ENCODE measurements at regions not wholly inside any gene's neighbourhood (a gene's known extent, or its start where the extent isn't known, plus 50 kb on each side); places are given as distances from the start of the nearest gene placed in this dataset.

DNA sequence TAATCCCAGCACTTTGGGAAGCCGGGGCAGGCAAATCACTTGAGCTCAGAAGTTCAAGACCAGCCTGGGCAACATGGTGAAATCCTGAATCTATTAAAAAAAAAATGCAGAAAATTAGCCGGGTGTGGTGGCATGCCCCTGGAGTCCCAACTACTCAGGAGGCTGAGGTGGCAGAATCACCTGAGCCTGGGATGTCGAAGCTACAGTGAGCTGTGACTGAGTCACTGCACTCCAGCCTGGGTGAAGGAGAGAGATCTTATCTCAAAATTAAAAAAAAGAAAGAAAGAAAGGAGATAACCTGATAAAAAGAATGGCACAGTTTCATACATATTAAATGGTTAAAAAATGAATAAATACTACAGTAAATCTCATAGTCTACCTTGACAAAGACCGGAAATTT lies 123.6 kb upstream of the TNFAIP3 start:
- TF ChIP-seq, protein P1, sequence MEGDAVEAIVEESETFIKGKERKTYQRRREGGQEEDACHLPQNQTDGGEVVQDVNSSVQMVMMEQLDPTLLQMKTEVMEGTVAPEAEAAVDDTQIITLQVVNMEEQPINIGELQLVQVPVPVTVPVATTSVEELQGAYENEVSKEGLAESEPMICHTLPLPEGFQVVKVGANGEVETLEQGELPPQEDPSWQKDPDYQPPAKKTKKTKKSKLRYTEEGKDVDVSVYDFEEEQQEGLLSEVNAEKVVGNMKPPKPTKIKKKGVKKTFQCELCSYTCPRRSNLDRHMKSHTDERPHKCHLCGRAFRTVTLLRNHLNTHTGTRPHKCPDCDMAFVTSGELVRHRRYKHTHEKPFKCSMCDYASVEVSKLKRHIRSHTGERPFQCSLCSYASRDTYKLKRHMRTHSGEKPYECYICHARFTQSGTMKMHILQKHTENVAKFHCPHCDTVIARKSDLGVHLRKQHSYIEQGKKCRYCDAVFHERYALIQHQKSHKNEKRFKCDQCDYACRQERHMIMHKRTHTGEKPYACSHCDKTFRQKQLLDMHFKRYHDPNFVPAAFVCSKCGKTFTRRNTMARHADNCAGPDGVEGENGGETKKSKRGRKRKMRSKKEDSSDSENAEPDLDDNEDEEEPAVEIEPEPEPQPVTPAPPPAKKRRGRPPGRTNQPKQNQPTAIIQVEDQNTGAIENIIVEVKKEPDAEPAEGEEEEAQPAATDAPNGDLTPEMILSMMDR (IDR thresholded peaks at IDR 0.05): no peak
- no peak for TF ChIP-seq POLR2A (IDR thresholded peaks at IDR 0.05)

Data from right lobe of liver (tissue), 4 donors.